GM18507 (cell line): ENCODE measurements at regions not wholly inside any gene's neighbourhood (a gene's known extent, or its start where the extent isn't known, plus 50 kb on each side); places are given as distances from the start of the nearest gene placed in this dataset.
"Not testable (repeated sequence)": the region's sequence is repeated elsewhere in the genome, so short reads cannot be mapped to it uniquely, and the experiment has no call there.

ENCODE experiments used
- DNase-seq: peaks from one replicate; pipeline ENCODE4 v3.0.0; 2011; ENCODE audit warnings: low read depth; ENCODE audit not compliant: insufficient read length; ENCODE audit errors: extremely low spot score
- FAIRE-seq: peaks from 2 replicates; lab custom pipeline; 2011; peaks lifted over from hg19 to GRCh38; lab: Jason Lieb, UNC

DNA sequence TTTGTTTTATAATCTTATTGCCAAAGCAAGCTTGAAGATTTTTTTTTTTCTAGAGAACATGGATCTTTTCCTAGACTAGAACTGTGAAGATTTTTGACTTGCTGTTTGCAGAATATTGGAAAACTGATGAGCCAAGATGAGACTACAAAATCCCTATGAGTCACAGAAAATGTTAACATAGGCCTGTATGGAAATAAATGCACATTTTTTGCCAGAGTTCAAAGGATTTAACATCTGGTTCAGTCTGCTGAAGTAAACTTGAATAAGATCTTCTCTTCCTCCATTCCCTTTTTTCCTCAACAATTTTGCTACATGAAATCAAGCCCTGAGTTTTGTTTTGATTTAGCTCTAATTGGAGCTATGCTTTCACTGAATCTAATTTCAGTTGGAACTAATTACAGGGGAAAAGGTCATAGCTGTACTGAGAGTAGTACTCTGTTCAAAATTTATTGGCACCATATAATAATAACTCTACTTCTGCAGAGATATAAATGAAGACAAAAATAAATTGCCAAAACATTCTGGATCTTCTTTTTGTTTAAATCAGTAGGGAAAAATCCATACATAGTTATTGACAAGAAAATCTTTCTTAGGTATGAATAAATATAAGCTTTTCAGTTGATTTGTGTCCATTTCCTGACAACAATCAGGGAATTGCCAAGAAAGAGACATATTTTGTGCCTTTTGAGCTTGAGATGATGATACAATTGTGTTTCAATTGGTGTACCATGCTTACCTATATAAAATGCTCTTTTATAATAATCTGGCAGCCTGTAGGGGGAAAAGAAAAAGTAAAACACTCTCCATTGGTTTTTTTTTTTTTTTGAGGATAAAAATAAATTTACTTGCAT, 387.5 kb upstream of the GOT2 start:
- FAIRE-seq = no peak

GRCh38 chr16:59116744-59117143, 382.6 kb upstream of the GOT2 start:
- no peak for FAIRE-seq
- DNase-seq = no peak

More for the DNA sequence above, 387.5 kb upstream of the GOT2 start:
- no peak for DNase-seq

DNA sequence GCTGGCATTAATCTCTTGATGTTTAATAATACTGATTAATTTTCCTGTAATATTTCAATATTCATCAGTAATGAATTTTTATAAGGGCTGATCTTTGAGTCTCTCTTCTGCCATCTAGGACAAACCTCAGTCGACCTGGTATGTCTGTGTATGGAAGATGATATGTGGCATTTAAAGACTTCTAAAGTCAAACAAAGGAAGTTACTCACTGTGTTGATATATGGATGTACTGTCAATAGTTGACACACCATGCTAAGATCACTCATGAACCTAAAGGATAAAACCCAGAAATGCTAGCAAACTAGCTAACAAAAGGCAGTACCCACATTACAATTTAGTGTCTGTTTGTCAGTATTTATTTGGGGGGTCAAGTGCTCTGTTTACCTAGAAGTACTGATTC, 380.7 kb upstream of the GOT2 start:
- FAIRE-seq (no peak), DNase-seq (no peak)

DNA sequence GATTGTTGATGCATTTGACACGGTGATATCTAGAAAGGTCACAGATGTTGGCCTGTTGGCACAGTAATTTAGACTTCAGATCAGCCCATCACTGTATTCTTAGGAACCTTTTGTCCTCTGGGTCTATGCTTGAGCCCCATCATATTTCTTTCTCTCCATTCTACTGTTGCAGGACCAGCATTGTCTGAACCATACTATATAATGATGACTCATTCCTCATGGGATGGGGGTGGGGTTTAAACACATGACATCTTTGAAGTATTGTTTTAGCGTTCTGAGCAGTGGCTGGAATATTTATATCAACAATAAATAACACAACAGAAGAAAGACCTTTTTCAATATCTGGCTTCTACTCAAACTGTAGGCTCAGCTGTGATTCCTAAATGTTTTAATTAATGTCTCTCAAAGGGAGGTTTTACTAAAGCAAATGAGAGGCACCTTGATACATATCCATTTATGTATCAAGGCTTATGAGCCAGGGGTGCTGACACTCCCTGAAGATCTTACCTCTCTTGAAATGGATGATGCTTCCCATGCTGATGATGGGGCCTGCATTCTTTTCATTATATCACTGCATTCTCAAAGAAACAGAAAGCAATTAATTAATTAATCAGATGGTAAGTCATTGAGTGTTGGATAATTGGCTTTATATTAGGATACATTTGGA, 379.0 kb upstream of the GOT2 start:
- DNase-seq = no peak
- no peak for FAIRE-seq

- no peak for FAIRE-seq
- DNase-seq = no peak
Measured at GRCh38 chr16:59111280-59111679, 377.2 kb upstream of the GOT2 start.

DNA sequence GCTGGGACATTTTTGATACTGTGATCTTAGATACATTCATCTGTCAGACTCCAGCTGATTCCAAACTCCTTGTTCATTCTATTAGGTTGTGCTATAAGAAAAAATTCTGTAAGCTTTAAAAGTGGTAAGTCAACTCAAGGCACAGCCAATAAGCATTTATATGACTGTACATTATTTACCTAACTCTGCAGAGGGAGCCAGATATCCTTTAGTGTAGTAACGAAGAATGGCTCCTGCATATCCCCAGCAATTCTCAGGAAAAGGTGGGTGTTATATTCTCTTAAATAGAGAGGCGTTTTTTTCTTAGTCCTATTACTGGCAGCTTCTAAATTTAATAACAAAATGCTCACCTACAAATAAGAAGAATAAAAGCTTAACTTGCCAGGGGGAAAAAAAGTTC, 374.3 kb upstream of the GOT2 start:
- no peak for DNase-seq
- FAIRE-seq = no peak

DNA sequence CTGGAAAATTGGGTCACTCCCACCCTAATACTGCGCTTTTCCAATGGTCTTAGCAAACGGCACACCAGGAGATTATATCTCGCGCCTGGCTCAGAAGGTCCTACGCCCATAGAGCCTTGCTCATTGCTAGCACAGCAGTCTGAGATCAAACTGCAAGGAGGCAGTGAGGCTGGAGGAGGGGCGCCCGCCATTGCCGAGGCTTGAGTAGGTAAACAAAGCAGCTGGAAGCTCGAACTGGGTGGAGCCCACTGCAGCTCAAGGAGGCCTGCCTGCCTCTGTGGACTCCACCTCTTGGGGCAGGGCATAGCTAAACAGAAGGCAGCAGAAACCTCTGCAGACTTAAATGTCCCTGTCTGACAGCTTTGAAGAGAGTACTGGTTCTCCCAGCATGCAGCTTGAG, 362.6 kb upstream of the GOT2 start:
- not testable (repeated sequence) for DNase-seq, FAIRE-seq

DNA sequence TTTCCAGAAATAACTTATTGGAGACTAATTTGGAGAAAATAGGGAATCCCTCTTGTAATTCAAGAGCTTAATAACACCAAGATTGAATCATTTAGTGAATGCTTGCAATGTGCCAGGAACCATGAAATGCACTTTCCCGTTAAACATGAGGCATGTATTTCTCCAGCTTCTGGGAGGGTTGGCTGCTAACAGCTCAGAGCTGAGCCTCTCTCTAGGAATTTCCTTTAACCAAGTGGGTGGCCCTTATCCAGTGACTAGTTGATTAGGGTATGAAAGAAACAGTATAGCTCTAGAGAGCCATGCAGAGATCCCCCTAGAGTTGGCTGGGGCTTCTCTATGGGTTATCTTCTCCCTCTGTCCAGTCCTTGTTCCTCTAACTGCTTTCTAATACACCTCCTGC, 356.4 kb upstream of the GOT2 start:
- DNase-seq (no peak), FAIRE-seq (no peak)

- no peak for DNase-seq
- no peak for FAIRE-seq
Measured at GRCh38 chr16:59088431-59088830, 354.3 kb upstream of the GOT2 start.

DNA sequence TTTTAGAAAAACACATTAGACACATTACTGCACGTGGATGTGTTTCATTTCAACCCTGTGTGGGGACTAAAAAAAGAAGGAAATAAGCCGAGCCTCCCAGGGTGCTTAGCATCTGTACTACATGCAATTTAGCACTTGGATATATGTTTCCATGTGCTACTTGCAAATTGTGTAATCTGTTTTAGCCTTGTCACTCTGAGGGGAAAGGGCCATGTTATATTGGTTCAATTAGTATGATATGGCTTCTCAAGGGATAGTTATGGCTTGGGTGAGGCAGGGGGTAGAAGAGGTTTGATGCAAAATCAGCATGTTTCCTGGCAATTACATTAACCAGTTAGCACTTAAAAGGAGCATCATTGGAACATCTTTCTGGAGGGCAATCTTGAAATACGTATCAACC, 353.5 kb upstream of the GOT2 start:
- no peak for DNase-seq
- no peak for FAIRE-seq

GRCh38 chr16:59067205-59067604, 333.1 kb upstream of the GOT2 start:
- DNase-seq (no peak), FAIRE-seq (no peak)

GRCh38 chr16:59060207-59060606, 326.1 kb upstream of the GOT2 start:
- FAIRE-seq (no peak), DNase-seq (no peak)

DNA sequence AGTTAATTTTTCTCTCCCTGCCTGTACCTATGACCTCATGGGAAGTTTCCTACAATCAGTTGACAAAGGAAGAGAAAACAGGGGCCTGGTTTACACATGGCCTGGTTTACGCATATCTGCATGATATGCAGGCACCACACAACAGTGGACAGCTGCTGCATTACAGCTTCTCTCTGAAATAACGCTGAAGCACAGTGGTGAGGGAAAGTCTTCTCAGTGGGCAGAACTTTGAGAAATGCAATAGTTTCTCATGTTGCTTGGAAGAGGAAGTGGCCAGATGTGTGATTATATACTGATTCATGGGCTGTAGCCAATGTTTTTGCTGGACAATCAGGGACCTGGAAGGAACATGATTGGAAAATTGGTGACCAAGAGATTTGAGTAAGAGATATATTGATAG, 324.1 kb upstream of the GOT2 start:
- FAIRE-seq = no peak

GRCh38 chr16:59053911-59054310, 319.8 kb upstream of the GOT2 start:
- FAIRE-seq (no peak), DNase-seq (no peak)

More for the DNA sequence above, 324.1 kb upstream of the GOT2 start:
- DNase-seq = no peak

- FAIRE-seq (no peak), DNase-seq (no peak)
Measured at GRCh38 chr16:59052231-59052630, 318.1 kb upstream of the GOT2 start.

- DNase-seq (no peak), FAIRE-seq (no peak)
Measured at GRCh38 chr16:59048876-59049275, 314.8 kb upstream of the GOT2 start.

DNA sequence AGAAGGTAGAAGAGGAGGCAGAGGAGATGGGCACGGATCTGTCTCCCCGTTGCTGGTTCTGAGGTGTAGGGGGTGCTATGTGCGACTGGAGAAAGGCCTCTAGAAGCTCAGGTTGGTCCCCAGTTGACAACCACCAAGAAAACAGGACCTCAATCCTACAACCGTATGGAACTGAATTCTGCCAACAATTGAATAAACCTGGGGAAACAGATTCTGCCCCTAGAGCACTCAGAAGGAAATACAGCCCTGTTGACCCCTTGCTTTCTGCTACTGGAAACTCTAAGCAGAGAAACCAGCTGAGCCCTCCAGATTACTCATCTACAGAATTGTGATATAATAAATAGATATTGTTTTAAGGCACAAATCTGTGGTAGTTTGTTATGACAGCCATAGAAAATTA, 313.0 kb upstream of the GOT2 start:
- FAIRE-seq (no peak), DNase-seq (no peak)

DNA sequence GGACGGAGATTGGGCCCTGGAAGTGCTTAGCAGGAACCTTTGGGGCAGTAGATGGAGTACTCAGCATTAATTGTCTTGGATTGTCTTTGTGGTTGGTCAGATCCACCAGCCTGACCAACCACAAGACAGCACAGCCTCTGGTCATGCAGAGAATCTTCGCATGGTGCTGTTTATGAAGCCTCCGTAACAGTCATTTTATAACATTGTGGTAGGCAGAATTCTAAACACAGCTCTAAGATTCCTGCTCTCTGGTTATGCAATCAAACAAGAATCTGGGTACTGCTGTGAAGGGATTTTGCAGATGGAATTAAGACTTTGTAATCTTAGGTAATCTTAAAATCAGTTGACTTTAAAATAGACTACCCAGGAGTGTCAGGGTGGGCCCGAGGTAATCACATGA, 312.2 kb upstream of the GOT2 start:
- no peak for DNase-seq
- FAIRE-seq = no peak

DNA sequence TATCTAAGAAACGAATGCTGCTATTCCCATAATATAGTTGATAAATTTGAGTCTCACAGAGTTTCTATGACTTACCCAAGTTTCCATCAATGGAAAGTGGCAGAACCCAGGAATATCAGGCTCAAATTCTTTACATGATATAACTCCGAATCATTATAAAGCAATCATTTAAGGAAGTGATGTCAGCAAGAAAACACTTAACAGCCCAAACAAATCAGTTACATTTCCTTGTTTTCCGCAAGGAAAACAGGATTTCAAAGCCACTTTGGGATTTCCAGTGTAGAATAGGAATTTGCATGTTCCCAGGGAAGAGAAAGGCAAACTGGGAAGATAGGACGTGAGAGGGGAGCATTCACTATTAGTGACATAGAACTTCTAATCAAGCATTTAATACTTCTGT, 311.4 kb upstream of the GOT2 start:
- FAIRE-seq = no peak
- DNase-seq = no peak

DNA sequence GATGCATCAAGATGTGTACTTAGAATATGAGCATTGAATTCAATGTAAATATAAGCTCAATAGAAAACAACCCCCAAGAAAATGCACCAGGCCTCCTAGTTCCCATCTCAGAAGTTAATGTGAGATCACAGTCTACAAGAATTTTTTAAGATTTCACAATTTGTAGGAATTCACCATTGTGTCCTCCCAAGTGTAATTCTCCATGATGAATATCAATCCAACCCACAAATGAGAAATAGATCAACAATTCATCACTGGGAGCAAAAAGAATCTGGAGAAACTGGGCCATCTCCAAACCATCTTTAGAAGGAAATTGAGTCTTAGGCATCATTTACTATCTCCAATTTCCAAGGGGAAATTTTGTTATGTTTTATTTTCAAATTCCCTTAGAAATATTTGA, 310.5 kb upstream of the GOT2 start:
- FAIRE-seq (no peak), DNase-seq (no peak)

GRCh38 chr16:59042301-59042700, 308.2 kb upstream of the GOT2 start:
- no peak for DNase-seq
- no peak for FAIRE-seq
